C4-2B (cell line): ENCODE measurements at regions not wholly inside any gene's neighbourhood (a gene's known extent, or its start where the extent isn't known, plus 50 kb on each side); places are given as distances from the start of the nearest gene placed in this dataset.

Source experiments
- H3K27ac ChIP-seq: fragments of 450-650 bp; 2 replicates; pipeline ENCODE4 v1.5.1; 2017
- CTCF ChIP-seq: fragments of 450-650 bp; conservative IDR thresholded peaks from 2 replicates; pipeline ENCODE4 v1.5.1; 2017; ENCODE audit warnings: mild to moderate bottlenecking
- ZFX ChIP-seq: fragments of 450-650 bp; IDR thresholded peaks from 2 replicates; pipeline ENCODE4 v1.6.1; 2017

GRCh38 chr2:15842758-15843666 lies 97.3 kb upstream of the MYCN start:
- TF ChIP-seq CTCF (no peak), ZFX (no peak)
- no peak overlapping the region for H3K27ac ChIP-seq

GRCh38 chr2:15844211-15844801 lies 96.0 kb upstream of the MYCN start:
- no peak for TF ChIP-seq CTCF
- no peak for TF ChIP-seq ZFX
- H3K27ac ChIP-seq, result no peak overlapping the region

- no peak overlapping the region for H3K27ac ChIP-seq
- TF ChIP-seq ZFX (no peak), CTCF (no peak)
Measured at GRCh38 chr2:15845294-15845693, 95.1 kb upstream of the MYCN start.

GRCh38 chr2:15845737-15846405 lies 94.5 kb upstream of the MYCN start:
- no peak overlapping the region for H3K27ac ChIP-seq
- TF ChIP-seq CTCF (no peak), ZFX (no peak)

- H3K27ac ChIP-seq, result no peak overlapping the region
- TF ChIP-seq ZFX (no peak), CTCF (no peak)
Measured at GRCh38 chr2:15846626-15847025, 93.7 kb upstream of the MYCN start.

GRCh38 chr2:15850534-15850933 lies 89.8 kb upstream of the MYCN start:
- TF ChIP-seq ZFX (no peak), CTCF (no peak)
- H3K27ac ChIP-seq, result no peak overlapping the region
